ENCODE measurements at regions not wholly inside any gene's neighbourhood (a gene's known extent, or its start where the extent isn't known, plus 50 kb on each side); places are given as distances from the start of the nearest gene placed in this dataset.

DNA sequence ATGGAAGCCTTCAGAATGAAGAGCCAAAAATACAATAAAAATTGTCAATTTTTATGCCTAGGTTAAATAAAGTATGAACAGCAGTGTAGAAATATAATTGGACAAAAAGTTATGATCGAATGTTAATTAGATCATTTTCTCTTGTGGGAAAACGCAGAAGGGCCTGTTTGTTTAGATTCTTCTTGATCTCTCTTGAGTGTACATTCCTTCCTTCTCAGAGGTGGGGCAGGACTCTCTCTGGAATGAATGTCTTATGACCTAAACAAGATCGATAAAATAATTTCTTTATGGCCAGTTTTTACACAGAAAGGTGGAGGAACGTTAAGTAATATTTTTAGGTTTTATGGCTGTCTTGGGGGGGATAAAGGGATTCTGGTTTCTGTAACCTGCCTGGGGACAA is 500.1 kb upstream of the MARCKS start:
- TF ChIP-seq, protein P1, sequence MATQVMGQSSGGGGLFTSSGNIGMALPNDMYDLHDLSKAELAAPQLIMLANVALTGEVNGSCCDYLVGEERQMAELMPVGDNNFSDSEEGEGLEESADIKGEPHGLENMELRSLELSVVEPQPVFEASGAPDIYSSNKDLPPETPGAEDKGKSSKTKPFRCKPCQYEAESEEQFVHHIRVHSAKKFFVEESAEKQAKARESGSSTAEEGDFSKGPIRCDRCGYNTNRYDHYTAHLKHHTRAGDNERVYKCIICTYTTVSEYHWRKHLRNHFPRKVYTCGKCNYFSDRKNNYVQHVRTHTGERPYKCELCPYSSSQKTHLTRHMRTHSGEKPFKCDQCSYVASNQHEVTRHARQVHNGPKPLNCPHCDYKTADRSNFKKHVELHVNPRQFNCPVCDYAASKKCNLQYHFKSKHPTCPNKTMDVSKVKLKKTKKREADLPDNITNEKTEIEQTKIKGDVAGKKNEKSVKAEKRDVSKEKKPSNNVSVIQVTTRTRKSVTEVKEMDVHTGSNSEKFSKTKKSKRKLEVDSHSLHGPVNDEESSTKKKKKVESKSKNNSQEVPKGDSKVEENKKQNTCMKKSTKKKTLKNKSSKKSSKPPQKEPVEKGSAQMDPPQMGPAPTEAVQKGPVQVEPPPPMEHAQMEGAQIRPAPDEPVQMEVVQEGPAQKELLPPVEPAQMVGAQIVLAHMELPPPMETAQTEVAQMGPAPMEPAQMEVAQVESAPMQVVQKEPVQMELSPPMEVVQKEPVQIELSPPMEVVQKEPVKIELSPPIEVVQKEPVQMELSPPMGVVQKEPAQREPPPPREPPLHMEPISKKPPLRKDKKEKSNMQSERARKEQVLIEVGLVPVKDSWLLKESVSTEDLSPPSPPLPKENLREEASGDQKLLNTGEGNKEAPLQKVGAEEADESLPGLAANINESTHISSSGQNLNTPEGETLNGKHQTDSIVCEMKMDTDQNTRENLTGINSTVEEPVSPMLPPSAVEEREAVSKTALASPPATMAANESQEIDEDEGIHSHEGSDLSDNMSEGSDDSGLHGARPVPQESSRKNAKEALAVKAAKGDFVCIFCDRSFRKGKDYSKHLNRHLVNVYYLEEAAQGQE (IDR thresholded peaks at IDR 0.05; ENCODE audit: insufficient read depth in 1 of 2, low read depth in 2 of 2, low read length in 2 of 2), result no peak
- TF ChIP-seq POLR2AphosphoS5 (IDR thresholded peaks at IDR 0.05; ENCODE audit: low read depth, low read length), result no peak
- no peak for TF ChIP-seq TAF1 (IDR thresholded peaks at IDR 0.05; ENCODE audit: borderline replicate concordance, insufficient read depth, low read length)
- no peak for TF ChIP-seq FOXP2 (optimal IDR thresholded peaks at IDR 0.05; ENCODE audit: borderline replicate concordance, extremely low read depth, extremely low read length, insufficient read depth)
- TF ChIP-seq SIN3A (IDR thresholded peaks at IDR 0.05; ENCODE audit: borderline replicate concordance, insufficient read depth, low read length), result no peak

DNA sequence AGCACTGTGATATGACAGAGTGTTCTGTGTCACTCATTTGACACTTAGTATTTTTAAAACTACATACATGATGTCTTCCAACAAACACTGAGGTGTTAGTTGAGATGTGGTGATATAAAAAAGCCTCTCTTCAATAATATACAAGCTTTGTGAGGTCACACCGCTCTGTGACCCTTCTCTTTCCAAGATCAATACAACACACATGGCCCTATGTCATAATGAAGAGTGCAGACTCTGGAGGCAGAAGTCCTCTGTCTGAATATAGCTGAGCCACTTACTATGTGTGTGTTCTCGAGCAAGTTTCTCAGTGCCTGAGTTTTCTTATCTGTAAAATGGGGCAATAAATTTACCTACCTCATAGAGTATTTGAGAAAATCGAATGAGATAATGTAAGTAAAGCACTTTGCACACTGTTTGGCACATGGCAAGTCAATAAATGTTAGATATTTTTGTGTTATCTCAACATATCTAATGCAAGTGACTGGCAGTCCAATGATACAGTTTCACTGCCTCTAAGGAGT is 499.0 kb upstream of the MARCKS start:
- TF ChIP-seq TAF1 (IDR thresholded peaks at IDR 0.05; ENCODE audit: borderline replicate concordance, insufficient read depth, low read length) (no peak), POLR2AphosphoS5 (IDR thresholded peaks at IDR 0.05; ENCODE audit: low read depth, low read length) (no peak), FOXP2 (optimal IDR thresholded peaks at IDR 0.05; ENCODE audit: borderline replicate concordance, extremely low read depth, extremely low read length, insufficient read depth) (no peak), SIN3A (IDR thresholded peaks at IDR 0.05; ENCODE audit: borderline replicate concordance, insufficient read depth, low read length) (no peak)
- TF ChIP-seq, protein P1 (IDR thresholded peaks at IDR 0.05; ENCODE audit: insufficient read depth in 1 of 2, low read depth in 2 of 2, low read length in 2 of 2), result no peak

DNA sequence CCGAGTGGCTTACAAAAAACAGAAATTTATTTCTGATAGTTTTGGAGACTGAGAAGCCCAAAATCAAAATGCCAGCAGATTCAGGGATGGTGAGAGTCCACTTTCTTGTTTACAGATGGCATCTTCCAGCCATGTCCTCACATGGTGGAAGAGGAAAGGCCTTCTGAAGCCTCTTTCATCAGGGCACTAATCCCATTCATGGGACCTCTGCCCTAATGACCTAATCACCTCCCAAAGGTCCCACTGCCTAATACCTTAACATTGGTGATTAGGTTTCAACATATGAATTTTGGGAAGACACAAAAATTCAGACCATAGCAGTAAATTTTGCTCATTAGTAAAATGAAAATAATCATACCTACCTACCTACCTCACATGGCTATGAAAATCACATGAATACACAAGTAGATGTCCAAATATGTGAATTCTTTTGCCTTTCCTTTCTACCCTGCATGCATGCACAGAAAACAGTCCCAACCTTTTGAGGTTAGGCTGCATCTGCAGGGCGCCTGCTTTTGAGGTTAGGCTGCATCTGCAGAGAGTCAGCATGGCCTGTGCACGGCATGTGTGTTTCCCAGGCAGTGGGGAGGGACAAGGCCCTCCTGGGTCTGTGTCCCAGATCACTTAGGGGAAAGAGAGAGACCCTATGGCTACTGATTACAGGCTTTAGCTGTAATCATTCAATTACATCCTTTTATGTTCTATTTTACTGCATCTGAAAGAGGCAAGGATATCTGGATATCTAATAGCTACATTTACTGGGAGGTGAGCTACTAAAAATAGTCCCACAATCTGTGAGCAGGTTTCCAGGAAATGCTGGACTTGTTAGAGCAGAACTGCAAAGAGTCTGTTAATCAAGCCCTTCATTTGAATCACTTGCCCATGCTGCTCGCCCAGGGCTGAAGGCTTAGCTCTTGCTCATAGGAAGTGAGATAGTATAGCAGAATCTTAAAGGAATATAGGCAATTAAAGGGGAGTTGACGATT is 497.7 kb upstream of the MARCKS start:
- TF ChIP-seq POLR2AphosphoS5 (IDR thresholded peaks at IDR 0.05; ENCODE audit: low read depth, low read length) (no peak), TAF1 (IDR thresholded peaks at IDR 0.05; ENCODE audit: borderline replicate concordance, insufficient read depth, low read length) (no peak), FOXP2 (optimal IDR thresholded peaks at IDR 0.05; ENCODE audit: borderline replicate concordance, extremely low read depth, extremely low read length, insufficient read depth) (peak; percentile 15), SIN3A (IDR thresholded peaks at IDR 0.05; ENCODE audit: borderline replicate concordance, insufficient read depth, low read length) (no peak)
- TF ChIP-seq, protein P1 (IDR thresholded peaks at IDR 0.05; ENCODE audit: insufficient read depth in 1 of 2, low read depth in 2 of 2, low read length in 2 of 2), result peak in 1 of 2 experiments; percentile 20; a peak in 1 of 4 replicates

GRCh38 chr6:113361014-113361645 is 496.0 kb upstream of the MARCKS start:
- no peak for TF ChIP-seq POLR2AphosphoS5 (IDR thresholded peaks at IDR 0.05; ENCODE audit: low read depth, low read length)
- TF ChIP-seq FOXP2 (optimal IDR thresholded peaks at IDR 0.05; ENCODE audit: borderline replicate concordance, extremely low read depth, extremely low read length, insufficient read depth), result no peak
- TF ChIP-seq, protein P1 (IDR thresholded peaks at IDR 0.05; ENCODE audit: insufficient read depth in 1 of 2, low read depth in 2 of 2, low read length in 2 of 2), result no peak
- no peak for TF ChIP-seq SIN3A (IDR thresholded peaks at IDR 0.05; ENCODE audit: borderline replicate concordance, insufficient read depth, low read length)
- TF ChIP-seq TAF1 (IDR thresholded peaks at IDR 0.05; ENCODE audit: borderline replicate concordance, insufficient read depth, low read length), result no peak
